SK-N-SH (cell line): ENCODE measurements at regions not wholly inside any gene's neighbourhood (a gene's known extent, or its start where the extent isn't known, plus 50 kb on each side); places are given as distances from the start of the nearest gene placed in this dataset.

Source experiments
- CTCF ChIP-seq: fragments of 200-600 bp; sonication (generic); IDR thresholded peaks from 2 replicates; pipeline ENCODE4 v1.6.1; 2017; ENCODE audit warnings: antibody characterized with exemption, mild to moderate bottlenecking, moderate library complexity
- GABPA ChIP-seq: IDR thresholded peaks from 2 replicates; pipeline ENCODE4 v1.4.0; 2012; ENCODE audit warnings: low read depth, mild to moderate bottlenecking
- JUND ChIP-seq: IDR thresholded peaks from 2 replicates; pipeline ENCODE4 v1.4.0; 2012
- MXI1 ChIP-seq: IDR thresholded peaks from 2 replicates; pipeline ENCODE4 v1.6.1; 2012; ENCODE audit warnings: mild to moderate bottlenecking, low read depth, low read length, improper control_type of control experiment
- NFIC ChIP-seq: IDR thresholded peaks from 2 replicates; pipeline ENCODE4 v1.4.0; 2012; ENCODE audit warnings: borderline replicate concordance
- POLR2AphosphoS5 ChIP-seq: IDR thresholded peaks from 2 replicates; pipeline ENCODE4 v1.6.1; 2012; ENCODE audit warnings: low read depth, low read length
- RAD21 ChIP-seq: IDR thresholded peaks from 2 replicates; pipeline ENCODE4 v1.6.1; 2012; ENCODE audit warnings: mild to moderate bottlenecking, low read length
- SIN3A ChIP-seq: IDR thresholded peaks from 2 replicates; pipeline ENCODE4 v1.6.1; 2012; ENCODE audit warnings: low read depth, mild to moderate bottlenecking, low read length, moderate library complexity, borderline replicate concordance
- TAF1 ChIP-seq: IDR thresholded peaks from 2 replicates; pipeline ENCODE4 v1.6.1; 2012; ENCODE audit warnings: low read depth, mild to moderate bottlenecking, low read length, moderate library complexity, borderline replicate concordance
- USF1 ChIP-seq: IDR thresholded peaks from 2 replicates; pipeline ENCODE4 v1.4.0; 2012; ENCODE audit warnings: low read depth, borderline replicate concordance
- YY1 ChIP-seq: IDR thresholded peaks from 2 replicates; pipeline ENCODE4 v1.4.0; 2012; ENCODE audit warnings: low read depth, mild to moderate bottlenecking
- TF ChIP-seq, protein P1 (sequence below): IDR thresholded peaks from 2 replicates; pipeline ENCODE4 v1.6.1; 2012; ENCODE audit warnings: mild to moderate bottlenecking, low read depth, low read length, moderate library complexity

- TF ChIP-seq CTCF: no peak
- TF ChIP-seq, protein P1, sequence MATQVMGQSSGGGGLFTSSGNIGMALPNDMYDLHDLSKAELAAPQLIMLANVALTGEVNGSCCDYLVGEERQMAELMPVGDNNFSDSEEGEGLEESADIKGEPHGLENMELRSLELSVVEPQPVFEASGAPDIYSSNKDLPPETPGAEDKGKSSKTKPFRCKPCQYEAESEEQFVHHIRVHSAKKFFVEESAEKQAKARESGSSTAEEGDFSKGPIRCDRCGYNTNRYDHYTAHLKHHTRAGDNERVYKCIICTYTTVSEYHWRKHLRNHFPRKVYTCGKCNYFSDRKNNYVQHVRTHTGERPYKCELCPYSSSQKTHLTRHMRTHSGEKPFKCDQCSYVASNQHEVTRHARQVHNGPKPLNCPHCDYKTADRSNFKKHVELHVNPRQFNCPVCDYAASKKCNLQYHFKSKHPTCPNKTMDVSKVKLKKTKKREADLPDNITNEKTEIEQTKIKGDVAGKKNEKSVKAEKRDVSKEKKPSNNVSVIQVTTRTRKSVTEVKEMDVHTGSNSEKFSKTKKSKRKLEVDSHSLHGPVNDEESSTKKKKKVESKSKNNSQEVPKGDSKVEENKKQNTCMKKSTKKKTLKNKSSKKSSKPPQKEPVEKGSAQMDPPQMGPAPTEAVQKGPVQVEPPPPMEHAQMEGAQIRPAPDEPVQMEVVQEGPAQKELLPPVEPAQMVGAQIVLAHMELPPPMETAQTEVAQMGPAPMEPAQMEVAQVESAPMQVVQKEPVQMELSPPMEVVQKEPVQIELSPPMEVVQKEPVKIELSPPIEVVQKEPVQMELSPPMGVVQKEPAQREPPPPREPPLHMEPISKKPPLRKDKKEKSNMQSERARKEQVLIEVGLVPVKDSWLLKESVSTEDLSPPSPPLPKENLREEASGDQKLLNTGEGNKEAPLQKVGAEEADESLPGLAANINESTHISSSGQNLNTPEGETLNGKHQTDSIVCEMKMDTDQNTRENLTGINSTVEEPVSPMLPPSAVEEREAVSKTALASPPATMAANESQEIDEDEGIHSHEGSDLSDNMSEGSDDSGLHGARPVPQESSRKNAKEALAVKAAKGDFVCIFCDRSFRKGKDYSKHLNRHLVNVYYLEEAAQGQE: no peak
- no peak for TF ChIP-seq TAF1
- TF ChIP-seq POLR2AphosphoS5: no peak
- no peak for TF ChIP-seq JUND
- no peak for TF ChIP-seq SIN3A
- no peak for TF ChIP-seq USF1
- no peak for TF ChIP-seq NFIC
- no peak for TF ChIP-seq YY1
- TF ChIP-seq MXI1: no peak
- no peak for TF ChIP-seq GABPA
- no peak for TF ChIP-seq RAD21
Observed at GRCh38 chr1:18573170-18573569, 57.5 kb upstream of the PAX7 start.
